Activated effector memory CD4-positive, alpha-beta T cell treated with anti-CD3 and anti-CD28 coated beads, Interleukin-2, amount 50 U/mL, for 16 hours (primary cell): ENCODE measurements at regions not wholly inside any gene's neighbourhood (a gene's known extent, or its start where the extent isn't known, plus 50 kb on each side); places are given as distances from the start of the nearest gene placed in this dataset.
"Not testable (repeated sequence)": the region's sequence is repeated elsewhere in the genome, so short reads cannot be mapped to it uniquely, and the experiment has no call there.

Experiments
- DNase-seq: peaks from one replicate; pipeline ENCODE4 v3.0.0-alpha.2; 2020

- no peak for DNase-seq
Measured at GRCh38 chr7:68613405-68613804, 984.9 kb upstream of the AUTS2 start.

GRCh38 chr7:68613897-68614296, 984.4 kb upstream of the AUTS2 start:
- DNase-seq: no peak

GRCh38 chr7:68619526-68619925, 978.7 kb upstream of the AUTS2 start:
- no peak for DNase-seq

GRCh38 chr7:68622500-68622899, 975.8 kb upstream of the AUTS2 start:
- no peak for DNase-seq

GRCh38 chr7:68623030-68623429, 975.2 kb upstream of the AUTS2 start:
- DNase-seq: no peak

- no peak for DNase-seq
Measured at GRCh38 chr7:68627247-68627864, 970.9 kb upstream of the AUTS2 start.

GRCh38 chr7:68630914-68631313, 967.4 kb upstream of the AUTS2 start:
- not testable (repeated sequence) for DNase-seq

- no peak for DNase-seq
Measured at GRCh38 chr7:68640103-68640502, 958.2 kb upstream of the AUTS2 start.

- no peak for DNase-seq
Measured at GRCh38 chr7:68642727-68643126, 955.5 kb upstream of the AUTS2 start.

- no peak for DNase-seq
Measured at GRCh38 chr7:68663392-68663791, 934.9 kb upstream of the AUTS2 start.

- no peak for DNase-seq
Measured at GRCh38 chr7:68671046-68671445, 927.2 kb upstream of the AUTS2 start.

- no peak for DNase-seq
Measured at GRCh38 chr7:68671671-68672070, 926.6 kb upstream of the AUTS2 start.

- DNase-seq: no peak
Measured at GRCh38 chr7:68674826-68675225, 923.4 kb upstream of the AUTS2 start.

GRCh38 chr7:68676813-68677535, 921.3 kb upstream of the AUTS2 start:
- DNase-seq: no peak

- DNase-seq: no peak
Measured at GRCh38 chr7:68678196-68678595, 920.1 kb upstream of the AUTS2 start.

- DNase-seq: no peak
Measured at GRCh38 chr7:68679459-68680234, 918.6 kb upstream of the AUTS2 start.

GRCh38 chr7:68680235-68680872, 917.9 kb upstream of the AUTS2 start:
- no peak for DNase-seq

- no peak for DNase-seq
Measured at GRCh38 chr7:68682910-68683309, 915.4 kb upstream of the AUTS2 start.

GRCh38 chr7:68684246-68684839, 913.9 kb upstream of the AUTS2 start:
- DNase-seq: no peak

- no peak for DNase-seq
Measured at GRCh38 chr7:68684996-68685395, 913.3 kb upstream of the AUTS2 start.

- DNase-seq: no peak
Measured at GRCh38 chr7:68688416-68689086, 909.7 kb upstream of the AUTS2 start.

- no peak for DNase-seq
Measured at GRCh38 chr7:68689087-68689433, 909.2 kb upstream of the AUTS2 start.
